ENCODE measurements at regions not wholly inside any gene's neighbourhood (a gene's known extent, or its start where the extent isn't known, plus 50 kb on each side); places are given as distances from the start of the nearest gene placed in this dataset.

GRCh38 chr6:170041526-170041925 is 249.4 kb downstream of the DLL1 start:
- DNase-seq (no peak), ATAC-seq (no peak)
- Histone ChIP-seq H3K36me3 (replicated peaks in 1 of 2; ENCODE audit: insufficient read depth in 1 of 2, low read depth in 2 of 2) (no peaks in the 10 kb centered on the region), H3K9me3 (no peaks in the 10 kb centered on the region), H3K27ac (no peak overlapping the region), H3K27me3 (no peaks in the 10 kb centered on the region), H3K4me1 (no peaks in the 10 kb centered on the region), H3K4me3 (no peak overlapping the region)
- no peak for TF ChIP-seq CTCF (IDR thresholded peaks at IDR 0.05)
- TF ChIP-seq POLR2A (IDR thresholded peaks at IDR 0.05) = no peak
- 84 to 92% methylated on average over 6 of the region's 6 CpGs for WGBS, 2 donors
- intact Hi-C loops (cut with DNase I) = no loop called here

DNA sequence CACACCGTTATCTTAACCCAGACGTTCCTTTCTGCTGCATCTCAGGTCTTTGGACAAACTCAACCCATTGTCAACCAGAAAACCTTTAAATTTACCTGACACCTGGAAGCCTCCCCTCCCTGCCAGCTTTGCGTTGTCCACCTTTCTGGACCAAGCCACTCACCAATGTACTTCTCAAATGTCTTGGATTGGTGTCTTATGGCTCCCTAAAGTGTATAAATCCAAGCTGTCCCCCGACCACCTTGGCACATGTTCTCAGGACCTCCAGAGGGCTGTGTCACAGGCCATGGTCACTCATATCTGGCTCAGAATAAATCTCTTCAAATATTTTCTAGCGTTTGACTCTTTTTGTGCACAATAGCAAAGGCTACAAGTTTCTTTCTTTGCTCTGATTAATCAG is 250.0 kb downstream of the DLL1 start:
- TF ChIP-seq POLR2A (IDR thresholded peaks at IDR 0.05) (no peak), CTCF (IDR thresholded peaks at IDR 0.05) (no peak)
- Histone ChIP-seq H3K9me3 (no peaks in the 10 kb centered on the region), H3K4me1 (no peaks in the 10 kb centered on the region), H3K36me3 (replicated peaks in 1 of 2; ENCODE audit: insufficient read depth in 1 of 2, low read depth in 2 of 2) (no peaks in the 10 kb centered on the region), H3K27me3 (no peaks in the 10 kb centered on the region), H3K27ac (no peak overlapping the region), H3K4me3 (no peak overlapping the region)
- intact Hi-C loops (cut with DNase I) = no loop called here
- DNase-seq (peak in 1 of 4 donors; percentile 0), ATAC-seq (no peak)
- WGBS, 2 donors = 74 to 81% methylated on average over 5 of the region's 5 CpGs

GRCh38 chr6:170040115-170040500 is 250.8 kb downstream of the DLL1 start:
- Histone ChIP-seq H3K27ac (no peak overlapping the region), H3K27me3 (no peaks in the 10 kb centered on the region), H3K36me3 (replicated peaks in 1 of 2; ENCODE audit: insufficient read depth in 1 of 2, low read depth in 2 of 2) (no peaks in the 10 kb centered on the region), H3K4me1 (no peaks in the 10 kb centered on the region), H3K4me3 (no peak overlapping the region), H3K9me3 (no peaks in the 10 kb centered on the region)
- WGBS, 2 donors = 47 to 52% methylated on average over 9 of the region's 9 CpGs
- intact Hi-C loops (cut with DNase I) = no loop called here
- TF ChIP-seq POLR2A (IDR thresholded peaks at IDR 0.05) = no peak
- no peak for TF ChIP-seq CTCF (IDR thresholded peaks at IDR 0.05)
- DNase-seq = peak in 2 of 4 donors; percentile 1 to 2
- no peak for ATAC-seq

- intact Hi-C loops (cut with DNase I) = no loop called here
- H3K9me3 ChIP-seq = no peaks in the 10 kb centered on the region
- H3K27me3 ChIP-seq = no peaks in the 10 kb centered on the region
- DNase-seq = peak in 2 of 4 donors; percentile 1 to 8
- no peaks in the 10 kb centered on the region for H3K4me1 ChIP-seq
- no peaks in the 10 kb centered on the region for H3K36me3 ChIP-seq (replicated peaks in 1 of 2; ENCODE audit: insufficient read depth in 1 of 2, low read depth in 2 of 2)
- no peak for TF ChIP-seq POLR2A (IDR thresholded peaks at IDR 0.05)
- TF ChIP-seq CTCF (IDR thresholded peaks at IDR 0.05) = no peak
- WGBS, 2 donors = 85 to 88% methylated on average over 20 to 28 of the region's 28 CpGs
- no peak for ATAC-seq
- no peak overlapping the region for H3K27ac ChIP-seq
- no peak overlapping the region for H3K4me3 ChIP-seq
Measured at GRCh38 chr6:170039156-170040114, 251.4 kb downstream of the DLL1 start.

DNA sequence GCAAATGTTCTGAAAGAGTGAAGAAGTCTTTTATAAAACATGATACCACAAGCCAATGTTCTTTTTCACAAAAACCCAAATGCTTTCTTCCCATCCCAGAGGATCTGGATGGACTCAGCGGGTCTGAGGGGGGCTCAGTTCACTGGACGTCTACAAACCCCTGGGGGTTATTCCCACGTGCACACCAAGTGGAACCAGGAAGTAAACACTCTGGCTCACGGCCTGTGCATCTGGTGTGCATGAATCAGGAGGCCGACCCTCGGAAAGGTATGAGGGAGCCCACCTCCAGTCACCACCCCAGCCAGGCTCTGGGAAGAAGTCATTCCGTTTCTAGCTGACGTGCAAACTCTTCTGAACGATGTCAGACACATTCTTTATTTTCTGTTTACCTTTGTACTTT is 252.2 kb downstream of the DLL1 start:
- DNase-seq (peak in 3 of 4 donors; percentile 1 to 3 (median 2)), ATAC-seq (no peak)
- no peak for TF ChIP-seq POLR2A (IDR thresholded peaks at IDR 0.05)
- TF ChIP-seq CTCF (IDR thresholded peaks at IDR 0.05) = no peak
- intact Hi-C loops (cut with DNase I) = no loop called here
- Histone ChIP-seq H3K27ac (no peak overlapping the region), H3K9me3 (no peaks in the 10 kb centered on the region), H3K27me3 (no peaks in the 10 kb centered on the region), H3K4me3 (no peak overlapping the region), H3K4me1 (no peaks in the 10 kb centered on the region), H3K36me3 (replicated peaks in 1 of 2; ENCODE audit: insufficient read depth in 1 of 2, low read depth in 2 of 2) (no peaks in the 10 kb centered on the region)
- WGBS, 2 donors = 67 to 68% methylated on average over 9 of the region's 9 CpGs

All from body of pancreas (tissue), 4 donors.